Neural progenitor cell (in vitro differentiated cells): ENCODE measurements at regions not wholly inside any gene's neighbourhood (a gene's known extent, or its start where the extent isn't known, plus 50 kb on each side); places are given as distances from the start of the nearest gene placed in this dataset.

Experiments
- CTCF ChIP-seq: fragments of 200-600 bp; sonication (generic); IDR thresholded peaks from 2 replicates; pipeline ENCODE4 v1.5.1; 2017; ENCODE audit warnings: antibody characterized with exemption, mild to moderate bottlenecking
- EZH2 ChIP-seq: fragments of 200-600 bp; sonication (generic); IDR thresholded peaks from 2 replicates; pipeline ENCODE4 v1.6.1; 2017; ENCODE audit warnings: antibody characterized with exemption, mild to moderate bottlenecking, moderate library complexity

DNA sequence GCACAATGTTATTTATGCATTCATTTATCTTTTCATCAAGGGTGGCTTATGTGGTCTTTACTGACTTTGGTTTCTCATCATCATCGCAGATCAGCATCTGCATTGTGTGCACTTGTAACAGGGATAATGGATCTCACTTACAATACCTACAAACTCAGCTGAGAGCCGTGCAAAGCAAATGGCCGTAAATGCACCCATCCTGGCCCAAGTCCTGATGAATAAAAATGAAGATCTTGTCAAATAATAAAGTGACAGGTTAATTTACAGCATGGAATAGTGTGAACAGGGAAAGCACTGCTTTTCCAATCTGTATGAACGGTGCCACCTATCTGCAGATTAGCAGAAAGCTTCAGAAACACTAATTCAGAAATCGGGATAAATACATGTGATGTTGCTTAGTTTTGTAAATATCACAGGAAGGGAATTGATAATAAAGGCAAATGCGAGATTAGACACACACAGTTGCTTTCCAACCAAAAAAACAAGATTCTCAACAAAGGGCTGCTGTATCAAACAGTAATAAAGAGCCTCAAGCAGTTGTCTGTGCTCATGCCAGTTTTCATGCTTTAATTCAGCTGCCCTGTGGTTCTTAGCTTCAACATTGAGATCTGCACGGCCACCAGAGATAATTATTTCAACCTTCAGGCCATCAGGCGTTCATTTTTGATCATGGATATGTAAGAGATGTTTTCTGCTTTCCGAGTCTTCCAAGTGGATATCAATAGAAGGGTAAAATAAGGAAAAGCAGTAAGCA is 153.4 kb upstream of the POU5F2 start:
- peak; percentile 57 for TF ChIP-seq CTCF
- TF ChIP-seq EZH2, result no peak
